ENCODE measurements at regions not wholly inside any gene's neighbourhood (a gene's known extent, or its start where the extent isn't known, plus 50 kb on each side); places are given as distances from the start of the nearest gene placed in this dataset.

DNA sequence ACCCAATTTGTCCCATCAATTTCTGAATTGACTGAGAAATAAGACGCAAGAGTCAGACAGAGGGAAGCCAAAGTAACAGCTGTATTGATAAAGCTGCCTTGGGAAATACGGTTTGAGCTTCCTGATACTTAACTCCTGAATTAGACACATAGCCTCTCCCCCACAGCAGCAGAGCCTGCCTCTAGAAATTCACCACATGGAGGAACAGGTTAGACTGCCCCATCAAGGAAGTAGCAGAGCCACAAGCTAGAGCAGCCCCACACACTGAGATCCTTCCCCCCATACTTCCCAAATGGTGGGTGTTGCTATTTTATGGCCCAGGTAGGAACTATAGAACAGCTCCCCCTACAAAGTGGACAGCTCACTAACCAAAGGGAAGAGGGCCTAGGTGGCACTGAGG lies 220.0 kb downstream of the SMAD2 start:
- TF ChIP-seq GLIS3 (CRISPR knock-in tag; IDR thresholded peaks at IDR 0.05) (no peak), ZNF565 (CRISPR knock-in tag; conservative IDR thresholded peaks at IDR 0.05; ENCODE audit: low read depth) (no peak), ZFP3 (CRISPR knock-in tag; IDR thresholded peaks at IDR 0.05) (no peak), TOX (CRISPR knock-in tag; IDR thresholded peaks at IDR 0.05; ENCODE audit: borderline replicate concordance) (no peak), PPARA (CRISPR knock-in tag; IDR thresholded peaks at IDR 0.05; ENCODE audit: borderline replicate concordance) (no peak), ESRRG (CRISPR knock-in tag; IDR thresholded peaks at IDR 0.05) (no peak), ZFP30 (CRISPR knock-in tag; IDR thresholded peaks at IDR 0.05) (no peak), OSR1 (CRISPR knock-in tag; IDR thresholded peaks at IDR 0.05) (no peak), CREB5 (CRISPR knock-in tag; IDR thresholded peaks at IDR 0.05; ENCODE audit: low read depth) (no peak), ZC3H10 (CRISPR knock-in tag; IDR thresholded peaks at IDR 0.05) (no peak), ISL1 (CRISPR knock-in tag; IDR thresholded peaks at IDR 0.05) (no peak), CSRNP3 (CRISPR knock-in tag; IDR thresholded peaks at IDR 0.05) (no peak), ZNF70 (CRISPR knock-in tag; IDR thresholded peaks at IDR 0.05) (no peak), BACH2 (CRISPR knock-in tag; IDR thresholded peaks at IDR 0.05; ENCODE audit: borderline replicate concordance) (no peak)
